Thymus (tissue), 11 donors: ENCODE measurements at regions not wholly inside any gene's neighbourhood (a gene's known extent, or its start where the extent isn't known, plus 50 kb on each side); places are given as distances from the start of the nearest gene placed in this dataset.
"Not testable (repeated sequence)": the region's sequence is repeated elsewhere in the genome, so short reads cannot be mapped to it uniquely, and the experiment has no call there.

Experiments used
- DNase-seq, 9 donors: peaks; one replicate each; pipeline ENCODE4 v3.0.0-alpha.2; 2013; ENCODE audit warnings: low spot score in 9 of 9, low read depth in 6 of 9, missing footprints in 1 of 9
- H3K27ac ChIP-seq, 2 donors: one replicate each; pipeline ENCODE4 v1.5.1; 2013; ENCODE audit warnings: control low read depth in 1 of 2, low read depth in 1 of 2, low read length in 1 of 2, mild to moderate bottlenecking in 1 of 2, moderate library complexity in 1 of 2
- H3K27me3 ChIP-seq, 2 donors: one replicate each; pipeline ENCODE4 v1.5.1; 2013; ENCODE audit warnings: low read length in 1 of 2; ENCODE audit not compliant: control insufficient read depth in 2 of 2, insufficient read depth in 1 of 2
- H3K36me3 ChIP-seq, 2 donors: one replicate each; pipeline ENCODE4 v1.5.1; 2013; ENCODE audit warnings: low read length in 1 of 2, mild to moderate bottlenecking in 1 of 2, moderate library complexity in 1 of 2; ENCODE audit not compliant: control insufficient read depth in 2 of 2, insufficient read depth in 2 of 2
- H3K4me1 ChIP-seq, 2 donors: one replicate each; pipeline ENCODE4 v1.5.1; 2013; ENCODE audit warnings: low read length in 2 of 2; ENCODE audit not compliant: control insufficient read depth in 2 of 2, insufficient read depth in 2 of 2
- H3K4me3 ChIP-seq, 2 donors: one replicate each; pipeline ENCODE4 v1.5.1; 2013; ENCODE audit warnings: low read length in 2 of 2, control low read depth in 1 of 2, mild to moderate bottlenecking in 1 of 2
- H3K9me3 ChIP-seq, 2 donors: one replicate each; pipeline ENCODE4 v1.5.1; 2013; ENCODE audit warnings: low read length in 1 of 2, mild to moderate bottlenecking in 1 of 2; ENCODE audit not compliant: control insufficient read depth in 2 of 2, insufficient read depth in 1 of 2
- WGBS: extraction: QIAGEN DNeasy Blood & Tissue Kit; methylation state at CpG from one replicate; pipeline ENCODE4 v1.1.7; 2013; 5-methylcytosine and 5-hydroxymethylcytosine counted together
- donor health status: healthy.

DNA sequence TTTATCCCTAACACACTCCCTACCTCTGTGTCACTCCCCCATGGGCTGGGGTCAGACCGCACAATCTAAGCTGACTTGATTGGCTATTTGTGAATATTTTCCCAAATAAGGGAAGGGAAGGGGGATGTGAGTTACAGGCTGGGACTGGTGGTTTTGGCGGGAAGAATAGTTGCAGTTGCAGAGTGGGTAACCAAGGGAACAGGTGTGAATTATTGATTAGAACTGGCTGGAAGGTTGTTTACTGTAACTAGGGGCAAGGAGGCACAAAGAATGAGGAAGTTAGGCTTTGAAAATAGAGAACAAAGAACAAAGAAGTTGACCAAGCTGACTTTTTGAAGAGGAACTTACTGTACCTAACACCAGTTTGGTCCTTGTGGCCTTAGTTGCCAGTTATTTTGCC, 88.0 kb upstream of the XAGE2 start:
- Histone ChIP-seq H3K36me3 (no peaks in the 10 kb centered on the region), H3K4me1 (no peaks in the 10 kb centered on the region), H3K27me3 (no peaks in the 10 kb centered on the region), H3K4me3 (no peak overlapping the region), H3K9me3 (no peaks in the 10 kb centered on the region), H3K27ac (no peak overlapping the region)
- 81% methylated on average over 2 of the region's 2 CpGs for WGBS
- no peak for DNase-seq

DNA sequence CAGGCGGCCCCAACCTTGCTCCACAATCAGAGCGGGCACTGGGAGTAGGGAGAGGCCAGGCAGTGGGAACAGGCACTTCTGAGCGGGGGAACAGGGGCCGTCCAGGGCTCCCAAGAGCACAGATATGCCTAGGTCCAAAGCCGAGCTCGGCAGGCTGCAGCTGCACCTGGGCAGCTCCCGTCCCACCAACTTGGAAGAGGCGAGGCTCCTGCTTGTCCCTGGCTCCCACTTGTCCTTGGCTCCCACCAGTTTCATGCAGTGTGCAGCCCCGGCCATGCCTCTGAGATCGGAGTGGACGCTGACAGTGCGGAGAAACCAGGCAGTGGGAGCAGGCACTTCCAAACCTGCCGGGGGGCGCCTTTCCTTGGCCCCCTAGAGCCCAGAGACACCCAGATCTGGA, 84.0 kb upstream of the XAGE2 start:
- Histone ChIP-seq H3K27me3 (no peaks in the 10 kb centered on the region), H3K36me3 (no peaks in the 10 kb centered on the region), H3K9me3 (peaks cover 0 to 15% of the 10 kb centered on the region in 2 donors), H3K4me1 (no peaks in the 10 kb centered on the region), H3K27ac (no peak overlapping the region), H3K4me3 (no peak overlapping the region)
- no peak for DNase-seq
- 96% methylated on average over 13 of the region's 14 CpGs for WGBS

- not testable (repeated sequence) for H3K27me3 ChIP-seq, H3K4me1 ChIP-seq, H3K27ac ChIP-seq, H3K4me3 ChIP-seq, H3K9me3 ChIP-seq, DNase-seq, H3K36me3 ChIP-seq
- 87% methylated on average over 6 of the region's 6 CpGs for WGBS
Measured at GRCh38 chrX:52298968-52299367, 69.9 kb upstream of the XAGE2 start.

GRCh38 chrX:52308532-52308931, 60.3 kb upstream of the XAGE2 start:
- not testable (repeated sequence) for H3K27ac ChIP-seq, H3K4me1 ChIP-seq, H3K27me3 ChIP-seq, DNase-seq, H3K9me3 ChIP-seq, H3K36me3 ChIP-seq, H3K4me3 ChIP-seq
- 36% methylated on average over 1 of the region's 1 CpG for WGBS
